Body of pancreas (tissue), 4 donors: ENCODE measurements at regions not wholly inside any gene's neighbourhood (a gene's known extent, or its start where the extent isn't known, plus 50 kb on each side); places are given as distances from the start of the nearest gene placed in this dataset.

Source experiments
- POLR2A ChIP-seq, 3 donors: fragments of 450-650 bp; IDR thresholded peaks; one replicate each; pipeline ENCODE4 v1.6.1; 2016; ENCODE audit warnings: antibody characterized with exemption in 3 of 3, mild to moderate bottlenecking in 2 of 3
- TF ChIP-seq, protein P1 (sequence below), 7 experiments: fragments of 450-650 bp in 4 of 7; fragments of 200-600 bp in 3 of 7; sonication (generic) in 3 of 7; IDR thresholded peaks; one replicate each; pipeline ENCODE4 v1.5.1; 2016 to 2019; ENCODE audit warnings: antibody characterized with exemption in 7 of 7

DNA sequence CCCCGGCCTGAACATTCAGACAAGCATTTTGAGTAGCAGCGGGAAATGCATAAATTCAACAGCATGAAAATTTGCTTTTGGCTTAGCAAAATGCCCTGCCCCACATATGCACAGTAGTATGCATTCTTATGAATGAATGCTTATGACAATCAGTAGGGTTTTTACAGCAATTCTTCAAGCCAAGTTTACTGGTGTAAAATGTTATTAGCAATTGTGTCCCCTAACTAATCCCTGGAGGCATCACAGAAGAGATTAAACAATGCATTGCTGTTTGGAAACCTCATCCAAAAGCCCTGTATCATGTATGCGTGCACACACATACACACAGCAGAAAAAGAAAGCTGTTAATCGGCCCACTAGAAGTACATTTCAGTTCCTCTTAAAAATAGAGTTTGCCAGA lies 406.5 kb downstream of the LRIG3 start:
- TF ChIP-seq, protein P1, sequence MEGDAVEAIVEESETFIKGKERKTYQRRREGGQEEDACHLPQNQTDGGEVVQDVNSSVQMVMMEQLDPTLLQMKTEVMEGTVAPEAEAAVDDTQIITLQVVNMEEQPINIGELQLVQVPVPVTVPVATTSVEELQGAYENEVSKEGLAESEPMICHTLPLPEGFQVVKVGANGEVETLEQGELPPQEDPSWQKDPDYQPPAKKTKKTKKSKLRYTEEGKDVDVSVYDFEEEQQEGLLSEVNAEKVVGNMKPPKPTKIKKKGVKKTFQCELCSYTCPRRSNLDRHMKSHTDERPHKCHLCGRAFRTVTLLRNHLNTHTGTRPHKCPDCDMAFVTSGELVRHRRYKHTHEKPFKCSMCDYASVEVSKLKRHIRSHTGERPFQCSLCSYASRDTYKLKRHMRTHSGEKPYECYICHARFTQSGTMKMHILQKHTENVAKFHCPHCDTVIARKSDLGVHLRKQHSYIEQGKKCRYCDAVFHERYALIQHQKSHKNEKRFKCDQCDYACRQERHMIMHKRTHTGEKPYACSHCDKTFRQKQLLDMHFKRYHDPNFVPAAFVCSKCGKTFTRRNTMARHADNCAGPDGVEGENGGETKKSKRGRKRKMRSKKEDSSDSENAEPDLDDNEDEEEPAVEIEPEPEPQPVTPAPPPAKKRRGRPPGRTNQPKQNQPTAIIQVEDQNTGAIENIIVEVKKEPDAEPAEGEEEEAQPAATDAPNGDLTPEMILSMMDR (IDR thresholded peaks at IDR 0.05) = no peak
- no peak for TF ChIP-seq POLR2A (IDR thresholded peaks at IDR 0.05)
